DND-41 (cell line): ENCODE measurements at regions not wholly inside any gene's neighbourhood (a gene's known extent, or its start where the extent isn't known, plus 50 kb on each side); places are given as distances from the start of the nearest gene placed in this dataset.

ENCODE experiments used
- EZH2 ChIP-seq: IDR thresholded peaks from 3 replicates; pipeline ENCODE4 v1.6.1; 2012; ENCODE audit warnings: borderline replicate concordance, low read depth, mild to moderate bottlenecking, moderate library complexity, low read length, inconsistent platforms; ENCODE audit not compliant: severe bottlenecking
- TF ChIP-seq, protein P1 (sequence below): IDR thresholded peaks from 2 replicates; pipeline ENCODE4 v1.5.1; 2012; ENCODE audit warnings: borderline replicate concordance, low read length, moderate library complexity, mild to moderate bottlenecking; ENCODE audit not compliant: poor library complexity, severe bottlenecking; ENCODE audit errors: extremely low read depth

DNA sequence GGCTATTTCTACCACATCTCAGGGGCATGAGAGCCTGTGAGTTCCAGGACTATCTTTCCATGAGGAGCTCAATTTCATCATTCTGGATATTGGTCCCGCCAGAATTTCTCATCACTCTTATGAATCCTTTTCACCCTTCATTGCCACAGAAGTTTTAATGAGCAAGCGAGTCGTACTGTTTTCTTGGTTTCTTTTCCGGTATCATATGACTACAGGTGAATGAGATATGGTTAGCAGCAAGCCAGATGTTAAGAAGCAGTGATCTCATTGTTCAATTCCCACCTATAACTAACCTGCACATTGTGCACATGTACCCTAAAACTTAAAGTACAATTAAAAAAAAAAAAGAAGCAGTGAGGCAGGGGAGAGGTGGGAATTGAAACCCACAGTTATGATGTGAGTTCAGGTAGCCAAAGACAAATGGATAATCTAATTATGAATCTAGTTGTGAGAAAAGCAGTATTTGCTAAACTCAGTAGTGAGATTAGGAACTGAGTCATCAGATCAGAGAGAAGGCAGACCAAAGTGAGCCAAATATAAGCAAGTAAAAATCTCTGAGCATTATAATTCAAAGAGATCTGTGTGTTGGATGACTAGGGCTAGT, 78.0 kb upstream of the ELOVL5 start:
- TF ChIP-seq, protein P1, sequence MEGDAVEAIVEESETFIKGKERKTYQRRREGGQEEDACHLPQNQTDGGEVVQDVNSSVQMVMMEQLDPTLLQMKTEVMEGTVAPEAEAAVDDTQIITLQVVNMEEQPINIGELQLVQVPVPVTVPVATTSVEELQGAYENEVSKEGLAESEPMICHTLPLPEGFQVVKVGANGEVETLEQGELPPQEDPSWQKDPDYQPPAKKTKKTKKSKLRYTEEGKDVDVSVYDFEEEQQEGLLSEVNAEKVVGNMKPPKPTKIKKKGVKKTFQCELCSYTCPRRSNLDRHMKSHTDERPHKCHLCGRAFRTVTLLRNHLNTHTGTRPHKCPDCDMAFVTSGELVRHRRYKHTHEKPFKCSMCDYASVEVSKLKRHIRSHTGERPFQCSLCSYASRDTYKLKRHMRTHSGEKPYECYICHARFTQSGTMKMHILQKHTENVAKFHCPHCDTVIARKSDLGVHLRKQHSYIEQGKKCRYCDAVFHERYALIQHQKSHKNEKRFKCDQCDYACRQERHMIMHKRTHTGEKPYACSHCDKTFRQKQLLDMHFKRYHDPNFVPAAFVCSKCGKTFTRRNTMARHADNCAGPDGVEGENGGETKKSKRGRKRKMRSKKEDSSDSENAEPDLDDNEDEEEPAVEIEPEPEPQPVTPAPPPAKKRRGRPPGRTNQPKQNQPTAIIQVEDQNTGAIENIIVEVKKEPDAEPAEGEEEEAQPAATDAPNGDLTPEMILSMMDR = no peak
- no peak for TF ChIP-seq EZH2
